GM21367 (cell line): ENCODE measurements at regions not wholly inside any gene's neighbourhood (a gene's known extent, or its start where the extent isn't known, plus 50 kb on each side); places are given as distances from the start of the nearest gene placed in this dataset.

Experiments used
- ATAC-seq: cut with Tn5 transposase; IDR thresholded peaks from one replicate; pipeline ENCODE4 v1.9.1; 2021; ENCODE audit not compliant: unreplicated experiment

DNA sequence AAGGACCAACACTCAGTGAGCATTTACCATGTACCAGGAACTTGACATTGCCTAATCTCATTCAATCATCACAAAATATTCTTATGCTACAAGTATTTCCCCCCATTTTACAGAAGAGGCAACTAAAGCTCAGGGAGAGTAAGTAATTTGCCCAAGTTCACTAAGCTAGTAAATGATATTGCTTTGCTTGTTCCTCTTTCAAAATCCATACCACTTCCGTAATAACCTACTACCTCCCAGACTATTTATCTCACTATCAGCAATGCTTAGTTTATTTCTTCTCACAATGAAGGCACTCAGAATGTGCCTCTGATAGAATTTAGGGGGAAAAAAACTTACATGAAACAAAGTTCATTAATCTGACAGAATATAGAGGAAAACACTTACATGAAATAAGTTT lies 1070.9 kb upstream of the FANCL start:
- ATAC-seq: no peak

DNA sequence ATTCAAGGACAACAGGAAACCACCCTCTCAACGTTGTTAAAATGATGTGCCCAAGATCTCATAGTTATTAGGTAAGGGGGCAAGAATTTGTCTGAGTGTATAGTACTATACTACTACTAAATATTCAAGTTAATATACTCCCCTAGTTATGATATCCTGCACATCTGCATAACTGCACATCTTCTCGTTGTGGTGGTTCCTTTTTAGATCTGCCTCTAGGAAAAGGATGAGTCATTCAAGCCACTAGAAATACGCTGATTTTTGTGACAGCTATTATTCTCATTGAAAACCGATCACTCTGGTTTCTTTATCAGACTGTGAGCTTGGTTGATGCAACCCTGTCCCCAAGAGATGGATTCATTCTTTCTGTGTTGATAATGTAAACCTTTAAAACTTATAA lies 1067.0 kb upstream of the FANCL start:
- ATAC-seq: no peak

DNA sequence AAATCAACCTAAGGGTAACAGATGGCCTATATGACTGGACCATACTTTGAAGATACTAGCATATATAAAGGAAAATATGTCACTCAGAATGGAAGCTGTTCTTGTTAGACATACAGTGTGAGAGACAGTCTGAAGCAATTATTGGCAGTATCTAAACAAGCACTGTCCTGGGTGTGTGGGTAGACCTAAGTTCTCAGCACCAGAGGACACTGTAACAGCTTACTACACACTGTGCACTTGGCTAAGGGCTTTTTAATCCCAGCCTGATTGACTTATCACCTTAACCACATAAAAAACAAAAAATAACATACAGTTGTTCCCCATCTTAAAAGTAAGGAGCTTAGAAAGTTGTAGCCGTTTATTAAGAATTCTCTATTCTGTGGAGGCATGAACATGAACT lies 1066.1 kb upstream of the FANCL start:
- no peak for ATAC-seq

DNA sequence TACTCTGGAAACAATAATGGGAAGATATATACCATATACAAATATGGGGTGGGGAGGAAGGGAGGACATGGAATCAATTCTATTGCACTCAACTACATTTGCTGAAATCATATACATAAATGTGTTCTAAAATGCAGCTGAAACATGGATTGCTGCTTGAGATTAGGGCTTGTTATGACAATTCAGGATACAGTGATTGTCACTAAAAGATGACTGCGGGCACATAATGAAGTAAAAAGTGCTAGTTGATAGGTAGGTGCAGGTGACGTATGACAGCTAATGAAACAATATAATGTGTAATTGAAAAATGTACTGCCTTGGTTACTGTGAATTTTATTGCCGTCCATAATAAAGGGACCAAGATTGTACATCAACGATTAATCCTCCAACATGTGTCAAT lies 1062.1 kb upstream of the FANCL start:
- ATAC-seq: no peak

DNA sequence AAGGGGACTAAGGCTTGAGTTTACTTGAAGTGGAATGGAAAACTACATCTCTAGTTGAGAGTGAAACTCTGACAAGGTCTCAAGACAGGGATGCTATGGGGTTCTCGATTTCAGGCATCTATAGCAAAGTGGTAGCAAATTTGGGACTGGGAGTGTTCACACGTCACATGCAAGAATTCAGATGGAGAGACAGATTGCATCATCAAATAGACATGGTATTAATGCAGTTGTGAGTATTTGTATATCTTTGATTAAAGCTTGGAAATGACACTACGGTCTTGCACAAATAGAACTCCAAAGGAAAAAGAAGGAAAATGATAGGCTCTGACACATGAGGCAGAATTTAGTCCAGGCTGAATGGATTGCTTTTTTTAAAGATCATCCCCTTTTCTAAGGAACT lies 1061.6 kb upstream of the FANCL start:
- no peak for ATAC-seq

DNA sequence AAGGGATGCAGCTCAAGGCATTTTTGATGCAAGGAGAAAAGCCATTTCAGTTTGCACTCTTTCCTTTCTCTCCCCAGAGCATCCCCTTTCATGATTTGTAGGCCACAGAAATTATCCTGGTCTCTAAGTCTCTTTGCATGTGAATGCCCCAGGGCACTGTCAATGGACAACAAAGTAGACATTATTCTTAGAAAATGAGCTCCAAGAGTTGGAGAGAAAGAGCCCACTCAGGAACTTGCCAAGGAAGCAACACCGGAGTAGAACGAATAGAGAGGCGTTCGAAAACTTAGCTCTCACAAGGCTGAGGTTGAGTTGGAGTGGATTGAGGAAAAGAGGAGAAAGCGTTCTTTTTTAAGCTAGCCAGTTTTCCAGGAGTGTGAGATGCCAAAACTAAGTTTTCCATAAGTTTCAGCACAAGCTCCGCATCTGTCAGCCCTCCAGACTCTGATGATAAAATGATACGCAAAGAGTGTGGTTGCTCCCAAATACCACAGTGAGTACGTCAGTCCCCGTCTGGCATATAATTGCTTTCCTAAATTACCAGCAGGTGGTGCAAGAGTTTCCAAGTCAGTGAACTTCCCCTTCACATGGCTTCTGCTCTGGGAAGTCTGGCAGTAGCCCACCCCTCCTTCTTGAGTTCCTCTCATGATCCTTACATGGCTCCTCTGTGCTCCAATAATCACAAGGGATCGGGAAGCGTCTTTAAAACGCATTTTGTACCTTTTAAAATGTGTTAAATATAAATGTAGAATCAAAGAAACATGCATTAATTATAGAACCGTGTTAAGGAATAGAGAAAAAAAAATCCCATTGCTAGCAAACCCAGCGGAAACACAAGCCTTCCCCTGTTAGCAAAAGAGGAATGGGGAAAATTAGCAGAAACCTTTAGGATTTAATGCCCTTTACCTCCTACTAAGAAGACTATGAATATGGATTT lies 1060.6 kb upstream of the FANCL start:
- peak; percentile 73 for ATAC-seq

DNA sequence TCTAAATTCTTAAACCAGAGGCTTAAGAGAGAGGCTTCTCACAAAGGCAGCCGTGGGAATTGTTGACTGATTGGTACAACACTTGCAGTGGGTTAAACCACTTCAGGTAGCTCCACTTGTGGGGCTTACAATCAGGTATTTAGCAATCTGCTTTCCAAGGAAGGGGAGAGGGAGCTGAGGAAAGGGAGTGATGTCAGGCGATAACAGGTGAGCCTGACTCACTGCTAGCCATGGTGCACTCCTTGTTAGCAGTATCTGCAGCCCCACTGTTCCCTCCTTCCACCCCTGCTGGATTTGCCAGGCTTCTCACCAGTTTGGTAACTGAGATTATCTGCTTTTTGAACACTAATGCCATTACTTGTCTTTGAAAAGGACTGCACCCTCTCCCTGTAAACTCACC lies 1056.7 kb upstream of the FANCL start:
- ATAC-seq: no peak

DNA sequence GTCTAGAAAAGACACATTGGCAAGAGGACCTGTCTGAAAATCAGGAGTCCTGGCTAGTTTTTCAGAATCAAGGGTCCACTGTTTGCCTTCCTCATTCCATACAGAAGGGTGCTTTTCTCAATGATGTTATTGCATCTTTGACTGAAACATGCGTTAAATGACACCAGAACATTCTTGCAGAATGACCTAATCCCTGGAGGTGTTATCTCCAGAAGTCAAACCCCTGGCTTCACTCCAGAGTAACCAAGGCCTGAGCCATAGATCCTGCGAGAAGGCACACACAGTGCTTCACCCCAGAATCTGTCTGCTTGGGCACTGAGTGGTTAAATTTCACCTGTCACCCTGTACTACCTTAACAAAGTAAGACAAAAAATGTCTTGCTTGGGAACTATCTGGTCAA lies 1055.2 kb upstream of the FANCL start:
- ATAC-seq: no peak

DNA sequence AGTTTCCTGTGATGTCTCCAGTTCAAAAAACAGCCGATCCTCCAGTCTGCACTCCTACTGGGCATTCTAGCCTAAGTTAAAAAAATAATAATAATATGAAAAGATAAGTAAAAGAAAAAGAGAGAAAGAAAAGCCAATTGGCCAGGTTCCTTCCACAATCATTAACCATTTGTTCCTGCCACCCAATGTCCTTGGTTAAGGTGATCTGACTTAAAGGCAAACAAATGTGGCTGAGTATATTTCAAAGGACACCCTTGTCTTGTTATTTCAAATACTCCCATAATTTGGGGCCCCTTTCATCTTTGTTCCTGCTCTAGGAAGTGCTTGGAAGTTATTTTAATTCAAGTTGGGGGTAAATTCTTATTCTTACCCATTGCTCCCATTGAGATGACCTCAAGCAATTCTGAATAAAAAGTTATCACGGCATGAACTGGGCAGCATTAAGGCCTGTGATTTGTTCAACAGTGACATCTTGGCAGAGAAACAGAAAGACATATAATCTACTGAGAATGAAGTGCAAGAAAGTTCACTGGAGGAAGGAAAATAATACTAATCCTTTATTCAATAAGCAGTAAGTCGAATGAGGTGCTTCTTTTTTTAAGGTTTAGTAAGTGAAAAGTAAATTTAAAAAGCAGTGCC lies 1054.5 kb upstream of the FANCL start:
- no peak for ATAC-seq

DNA sequence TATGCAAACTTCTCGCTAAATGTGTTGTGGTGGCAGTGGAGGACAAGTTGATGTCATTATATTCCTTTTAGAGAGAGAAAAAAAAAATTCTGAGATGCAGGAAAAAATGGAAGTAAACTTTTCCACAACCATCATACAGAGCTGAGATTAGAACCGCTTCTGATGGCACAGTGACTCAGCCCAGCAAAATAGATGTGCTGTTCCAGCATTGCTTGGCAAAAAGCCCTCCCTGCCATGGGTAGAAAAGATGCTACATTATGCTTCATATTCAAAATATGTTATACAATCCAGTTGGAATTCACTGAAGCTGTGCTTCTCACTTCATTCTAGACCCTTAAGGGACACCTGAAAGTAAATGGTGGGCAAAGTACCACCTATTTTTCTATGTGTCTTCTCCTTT lies 1047.6 kb upstream of the FANCL start:
- ATAC-seq: no peak

DNA sequence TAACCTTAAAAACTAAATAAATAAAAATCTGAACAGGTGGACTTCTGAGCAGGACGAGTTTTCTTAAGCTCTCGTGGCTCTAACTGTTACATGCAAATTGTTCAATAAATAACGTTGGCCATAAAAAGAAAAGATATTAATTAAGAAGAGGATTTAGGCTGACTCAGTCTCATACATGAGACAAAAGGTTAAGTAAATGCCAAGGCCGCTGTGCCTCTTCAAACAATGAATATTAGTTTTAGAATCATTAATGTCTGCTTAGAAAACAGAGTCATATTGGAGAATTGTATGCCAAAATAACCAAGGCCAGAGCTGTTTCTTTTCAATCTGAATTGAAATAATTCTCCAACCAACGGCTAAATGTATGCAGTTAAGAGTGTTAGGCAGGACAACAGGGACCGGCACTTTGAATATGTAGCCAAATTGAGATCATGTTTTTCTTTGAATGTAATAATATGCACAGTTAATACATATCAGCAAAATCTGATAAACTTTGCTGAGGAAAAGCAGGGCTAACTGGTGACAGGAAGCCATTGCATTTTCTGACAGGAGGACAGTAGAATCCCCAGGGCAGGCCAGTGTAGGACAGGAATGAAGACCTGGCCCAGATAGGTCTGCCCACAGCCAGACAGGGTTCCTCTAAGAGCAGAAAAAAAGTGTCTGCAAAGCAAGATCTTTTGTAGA lies 1041.4 kb upstream of the FANCL start:
- ATAC-seq: no peak

DNA sequence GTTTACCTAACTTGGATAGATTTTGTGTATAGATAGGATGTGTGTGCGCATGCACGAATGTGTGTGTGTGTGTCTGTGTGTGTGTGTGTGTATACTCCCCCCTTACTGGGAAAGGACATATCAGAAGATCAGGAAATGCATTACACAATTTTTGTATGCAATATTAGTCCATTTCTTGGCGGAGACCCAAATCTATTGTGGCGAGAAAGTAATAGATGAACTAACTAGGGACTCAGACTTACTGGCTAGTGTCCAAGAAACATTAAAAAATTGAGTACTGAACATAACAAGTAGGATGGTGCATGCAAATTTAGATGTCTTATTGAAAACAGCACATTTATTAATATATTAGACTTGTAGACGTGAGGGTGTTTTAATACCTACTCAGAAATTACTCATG lies 1036.5 kb upstream of the FANCL start:
- ATAC-seq: no peak

DNA sequence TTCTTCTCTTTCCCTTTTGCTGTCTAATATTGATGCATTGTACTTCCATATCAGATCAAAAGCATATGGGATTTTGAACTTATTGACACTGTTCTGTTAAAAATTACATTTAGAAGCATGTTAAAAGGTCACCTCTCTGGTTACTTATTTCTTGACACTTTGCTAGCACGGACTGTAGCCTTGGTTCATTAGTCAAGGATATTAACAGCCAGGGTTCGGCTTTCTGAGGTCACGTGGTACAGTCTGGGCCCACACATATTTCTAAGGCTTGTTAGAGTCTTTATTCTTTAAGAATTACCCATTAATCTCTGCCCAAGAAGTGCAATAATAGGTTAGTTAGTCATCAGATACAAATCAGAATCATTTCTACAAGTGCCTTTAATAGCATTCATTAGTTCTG lies 1035.8 kb upstream of the FANCL start:
- no peak for ATAC-seq

DNA sequence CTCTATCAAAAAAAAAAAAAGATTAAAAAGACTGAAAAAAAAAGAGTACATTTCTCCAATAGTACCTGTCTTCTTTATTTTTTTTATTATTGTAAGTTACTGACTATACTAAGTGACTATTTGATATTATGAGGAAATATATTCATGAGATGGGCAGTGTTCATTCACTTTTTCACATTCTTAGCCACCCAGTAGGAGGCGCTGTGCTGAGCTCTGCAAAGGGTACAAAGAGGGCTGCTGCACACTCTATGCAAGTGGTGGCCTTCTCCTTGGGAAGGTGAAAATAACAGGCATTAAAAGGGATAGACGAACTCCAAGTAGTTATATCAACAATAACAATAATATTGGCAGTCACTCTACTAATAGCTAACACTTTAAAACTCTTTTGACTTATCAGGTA lies 1034.9 kb upstream of the FANCL start:
- peak; percentile 65 for ATAC-seq

DNA sequence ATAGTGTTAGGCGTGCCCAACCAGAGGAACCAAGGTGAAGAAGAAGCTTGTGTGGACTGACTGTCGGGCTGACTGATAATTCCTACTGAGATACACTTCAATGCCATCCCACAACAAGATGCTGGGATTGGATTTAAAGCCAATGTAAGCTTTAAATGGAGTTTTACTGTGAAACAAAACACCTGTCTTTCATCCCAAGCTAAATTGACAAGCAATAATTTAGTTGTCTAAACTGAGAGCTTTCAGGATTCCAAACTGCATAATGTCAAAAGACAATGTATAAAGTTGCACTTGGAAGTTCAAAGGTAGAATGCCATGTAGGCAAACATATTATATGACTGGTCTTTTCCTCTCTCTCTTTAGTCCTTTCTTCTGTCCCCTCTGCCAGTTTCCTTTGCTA lies 1025.3 kb upstream of the FANCL start:
- ATAC-seq: no peak

DNA sequence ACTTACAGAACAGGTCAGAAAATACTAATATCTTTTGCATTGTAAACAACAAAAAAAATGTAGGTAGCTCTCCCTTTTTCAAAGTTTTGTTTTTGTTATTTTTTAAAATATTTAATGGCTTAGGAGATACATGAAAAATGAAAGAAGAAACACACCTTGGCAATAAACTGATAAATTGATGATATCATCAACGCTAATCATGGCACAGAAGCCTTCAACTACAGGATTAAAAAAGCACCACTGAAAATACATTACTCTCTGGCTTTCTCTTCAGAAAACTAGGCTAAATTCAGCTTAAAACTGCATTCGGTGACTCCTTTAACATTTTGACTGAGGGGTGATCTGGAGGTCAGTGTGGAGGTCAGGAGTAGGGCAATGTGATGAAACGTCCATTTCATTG lies 1018.8 kb upstream of the FANCL start:
- ATAC-seq: no peak

DNA sequence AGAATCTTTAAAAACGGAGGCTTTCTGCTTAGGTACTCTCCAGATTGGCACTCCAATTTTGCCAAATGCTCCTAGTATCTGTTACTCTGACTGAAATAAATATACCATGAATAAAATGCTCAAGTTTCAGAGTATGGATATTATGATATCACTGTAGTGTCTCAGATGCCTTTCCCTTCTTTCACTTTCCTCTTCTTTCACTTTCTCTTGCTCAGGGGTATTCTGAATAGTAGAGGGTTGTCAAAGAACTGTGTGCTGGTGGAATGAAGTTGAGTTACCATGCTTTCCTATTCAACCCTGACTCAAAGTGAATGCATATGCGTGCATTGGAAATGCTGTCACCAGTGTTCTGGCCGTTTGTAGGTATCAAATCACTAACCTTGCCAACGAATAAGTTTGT lies 1015.2 kb upstream of the FANCL start:
- ATAC-seq: no peak

DNA sequence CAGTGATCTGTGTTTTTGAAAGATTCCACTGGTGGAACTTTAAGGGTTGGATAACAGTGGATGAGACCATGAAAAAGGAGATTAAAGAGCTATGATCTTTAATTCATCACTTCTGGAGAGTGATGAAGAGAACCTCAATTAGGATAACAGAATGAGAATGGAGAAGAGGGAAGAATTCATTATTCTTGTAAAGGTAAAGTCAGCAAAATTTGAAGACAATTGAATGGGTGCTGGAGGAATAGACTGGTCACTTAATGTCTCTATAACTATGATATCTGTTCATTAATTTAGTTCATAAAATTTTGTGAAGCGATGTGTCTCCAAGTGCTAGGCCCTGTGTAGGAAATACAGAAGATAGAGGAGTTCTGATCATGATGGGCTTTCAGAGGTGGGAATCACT lies 1013.2 kb upstream of the FANCL start:
- no peak for ATAC-seq

DNA sequence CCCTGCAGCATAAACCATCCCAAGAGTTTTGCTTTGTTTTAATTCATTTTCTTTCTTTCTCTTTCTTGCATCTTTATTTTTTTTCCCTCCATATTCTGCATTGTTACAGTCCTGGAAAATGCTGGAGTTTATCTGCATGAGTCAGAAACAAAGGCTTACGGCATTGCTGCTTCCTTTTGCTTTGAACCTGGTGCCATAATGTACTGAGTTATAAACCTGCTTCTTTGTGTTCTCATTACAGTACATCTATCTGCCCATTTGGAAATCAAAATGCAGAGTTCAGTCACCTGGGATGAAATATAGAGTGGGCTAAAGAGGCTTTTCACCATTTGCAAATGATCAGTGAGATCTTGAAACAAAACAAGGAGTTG lies 1009.2 kb upstream of the FANCL start:
- ATAC-seq: no peak

DNA sequence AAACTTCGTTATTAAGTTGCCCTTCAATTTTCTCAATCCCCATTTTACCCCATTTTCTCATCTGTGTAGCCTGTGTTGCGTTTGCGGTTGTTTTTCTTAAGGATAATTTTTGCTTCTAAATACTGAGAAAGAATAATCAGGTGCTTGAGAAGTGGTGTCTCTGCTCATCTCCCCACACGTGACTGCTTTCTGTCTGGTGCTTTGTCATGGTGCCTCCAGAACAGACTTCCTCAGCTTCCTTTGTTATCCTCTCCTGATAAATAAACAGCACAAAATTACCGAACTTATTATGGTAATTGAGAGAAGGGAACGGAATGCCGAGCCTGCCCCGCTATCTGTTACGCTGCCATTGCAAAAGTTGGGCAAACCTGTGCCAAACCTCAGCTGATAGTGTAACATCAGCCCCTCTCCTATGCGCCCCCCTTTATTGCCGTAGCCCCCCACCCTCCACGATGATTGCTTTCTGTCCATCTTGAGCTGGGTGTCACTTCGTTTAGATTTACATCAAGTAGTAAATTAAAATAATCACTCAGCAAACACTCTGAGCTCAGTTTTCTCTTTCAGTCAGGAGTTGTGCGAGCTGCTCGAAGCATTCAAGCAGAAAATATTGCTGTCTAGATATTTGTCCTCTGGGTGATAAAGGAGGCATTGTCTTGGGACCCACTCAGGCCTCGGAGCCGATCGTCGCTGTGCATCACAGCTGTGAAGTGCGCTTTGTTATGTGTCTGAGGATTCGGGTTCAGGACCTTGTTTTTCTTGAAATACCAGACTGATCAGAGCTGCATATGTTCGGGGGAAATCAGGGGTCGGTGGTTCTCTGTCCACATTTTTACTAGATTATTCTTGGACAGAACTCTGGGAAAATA lies 1008.5 kb upstream of the FANCL start:
- no peak for ATAC-seq

DNA sequence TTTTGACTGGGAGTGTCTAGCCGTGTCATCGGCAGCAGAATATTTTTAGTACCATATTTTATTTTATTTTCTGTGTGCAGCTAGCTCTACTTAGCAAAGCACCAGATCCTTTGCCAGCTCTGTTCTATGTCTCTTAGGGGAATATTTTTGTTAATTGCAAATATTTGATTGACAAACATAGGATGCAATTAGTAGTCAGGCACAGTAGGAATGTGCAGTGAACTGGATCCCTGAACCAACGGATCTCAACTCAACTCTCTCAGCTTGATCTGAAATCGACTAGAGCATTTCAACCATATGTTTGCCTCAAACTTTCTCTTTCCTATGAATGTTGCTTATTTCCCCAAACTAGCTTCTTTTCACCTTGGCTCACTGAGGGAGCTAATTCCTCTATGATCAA lies 998.0 kb upstream of the FANCL start:
- ATAC-seq: no peak
